ENCODE measurements at regions not wholly inside any gene's neighbourhood (a gene's known extent, or its start where the extent isn't known, plus 50 kb on each side); places are given as distances from the start of the nearest gene placed in this dataset.

DNA sequence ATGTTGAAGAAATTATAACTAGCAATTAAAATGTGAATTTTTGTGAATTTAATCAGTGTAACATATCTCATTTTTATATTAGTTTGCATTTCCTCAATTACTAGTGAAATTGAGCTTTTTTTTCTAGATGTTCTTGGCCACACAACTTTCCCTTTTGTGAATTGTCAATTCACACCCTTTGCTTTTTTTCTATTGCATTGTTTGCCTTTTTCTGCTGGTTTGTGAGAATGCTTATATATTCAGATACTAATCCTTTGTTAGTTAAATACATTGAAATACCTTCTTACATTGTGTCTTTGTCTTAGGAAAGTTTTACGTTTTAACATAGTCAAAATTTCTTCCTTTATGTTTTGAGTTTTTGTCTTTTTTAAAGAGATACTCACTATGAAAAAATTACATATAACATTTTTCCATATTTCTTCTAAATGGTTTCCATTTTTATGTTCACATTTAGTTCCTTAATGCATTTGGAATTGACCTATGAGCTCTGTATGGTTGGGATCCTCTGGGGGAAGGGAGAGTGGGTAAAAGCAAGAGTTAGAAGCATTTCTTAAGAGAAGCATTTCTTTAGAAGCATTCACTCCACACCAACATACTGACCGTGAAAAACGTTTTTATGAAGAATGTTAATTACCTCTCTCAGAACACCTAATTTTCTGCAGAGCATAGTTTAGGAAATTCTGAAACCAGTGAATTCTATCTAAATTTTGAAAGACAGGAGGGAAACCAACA is 126.0 kb downstream of the CAPZA3 start:
- H3K4me3 ChIP-seq (ENCODE audit: low read depth, low read length): no peak overlapping the region
- TF ChIP-seq, protein P1, sequence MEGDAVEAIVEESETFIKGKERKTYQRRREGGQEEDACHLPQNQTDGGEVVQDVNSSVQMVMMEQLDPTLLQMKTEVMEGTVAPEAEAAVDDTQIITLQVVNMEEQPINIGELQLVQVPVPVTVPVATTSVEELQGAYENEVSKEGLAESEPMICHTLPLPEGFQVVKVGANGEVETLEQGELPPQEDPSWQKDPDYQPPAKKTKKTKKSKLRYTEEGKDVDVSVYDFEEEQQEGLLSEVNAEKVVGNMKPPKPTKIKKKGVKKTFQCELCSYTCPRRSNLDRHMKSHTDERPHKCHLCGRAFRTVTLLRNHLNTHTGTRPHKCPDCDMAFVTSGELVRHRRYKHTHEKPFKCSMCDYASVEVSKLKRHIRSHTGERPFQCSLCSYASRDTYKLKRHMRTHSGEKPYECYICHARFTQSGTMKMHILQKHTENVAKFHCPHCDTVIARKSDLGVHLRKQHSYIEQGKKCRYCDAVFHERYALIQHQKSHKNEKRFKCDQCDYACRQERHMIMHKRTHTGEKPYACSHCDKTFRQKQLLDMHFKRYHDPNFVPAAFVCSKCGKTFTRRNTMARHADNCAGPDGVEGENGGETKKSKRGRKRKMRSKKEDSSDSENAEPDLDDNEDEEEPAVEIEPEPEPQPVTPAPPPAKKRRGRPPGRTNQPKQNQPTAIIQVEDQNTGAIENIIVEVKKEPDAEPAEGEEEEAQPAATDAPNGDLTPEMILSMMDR (IDR thresholded peaks at IDR 0.05; ENCODE audit: low read depth, low read length): no peak

DNA sequence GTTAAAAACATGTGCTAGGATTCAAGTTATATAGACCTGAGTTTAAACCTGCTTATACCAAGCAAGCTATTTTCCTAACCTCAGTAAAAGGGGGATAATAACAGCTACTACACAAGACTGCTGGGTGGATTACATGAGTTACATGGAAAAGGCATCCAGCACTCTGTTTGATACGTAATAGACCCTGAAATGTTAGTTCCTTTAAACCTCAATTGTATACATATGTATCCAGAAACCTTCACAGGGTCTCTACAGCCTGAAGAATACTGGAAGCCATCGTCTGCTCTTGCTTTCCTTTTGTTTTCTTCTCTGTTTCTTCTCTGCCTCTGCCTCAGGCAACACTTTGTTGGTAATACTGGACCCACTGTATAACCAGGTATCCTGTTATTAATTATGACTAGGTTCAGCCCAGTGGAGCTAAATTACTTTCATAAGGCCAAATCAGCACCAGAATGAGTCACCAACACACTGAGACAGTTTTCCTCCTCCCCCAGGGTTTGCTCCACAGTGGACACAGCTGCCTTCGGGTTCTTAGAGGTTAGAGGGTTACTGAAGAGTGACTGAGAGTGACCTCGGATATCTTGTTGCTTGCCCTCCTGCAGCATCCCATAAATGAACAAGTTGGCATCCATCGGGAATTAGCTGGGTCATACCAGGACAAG is 127.1 kb downstream of the CAPZA3 start:
- H3K4me3 ChIP-seq (ENCODE audit: low read depth, low read length): no peak overlapping the region
- TF ChIP-seq, protein P1 (IDR thresholded peaks at IDR 0.05; ENCODE audit: low read depth, low read length): no peak

GRCh38 chr12:18868717-18869116 is 130.8 kb downstream of the CAPZA3 start:
- H3K4me3 ChIP-seq (ENCODE audit: low read depth, low read length): no peak overlapping the region
- TF ChIP-seq, protein P1 (IDR thresholded peaks at IDR 0.05; ENCODE audit: low read depth, low read length): no peak

- TF ChIP-seq, protein P1 (IDR thresholded peaks at IDR 0.05; ENCODE audit: low read depth, low read length): no peak
Measured at GRCh38 chr12:18872770-18873169, 134.9 kb downstream of the CAPZA3 start.

DNA sequence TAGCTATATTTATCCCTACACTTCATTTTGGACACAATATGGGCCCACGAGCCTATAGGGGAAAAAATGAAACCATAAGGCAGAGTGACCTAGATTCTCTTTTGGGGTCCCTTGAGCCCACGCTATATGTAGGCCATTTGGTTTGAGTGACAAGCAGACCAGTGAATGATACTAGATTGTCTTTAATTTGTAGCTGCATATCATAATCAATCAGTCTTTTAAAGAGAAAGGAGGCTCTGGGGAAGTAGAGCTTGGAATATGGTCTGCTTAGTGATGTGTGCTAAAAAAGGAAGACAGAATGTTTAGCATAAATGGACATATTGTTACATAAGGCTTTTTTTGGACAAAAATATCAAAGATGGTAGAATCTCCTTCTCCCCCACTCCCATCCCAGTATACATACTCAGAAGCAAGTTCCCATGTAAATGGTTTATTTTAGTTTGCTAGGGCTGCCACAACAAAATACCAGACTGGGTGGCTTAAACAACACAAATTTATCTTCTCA is 140.8 kb downstream of the CAPZA3 start:
- H3K4me3 ChIP-seq (ENCODE audit: low read depth, low read length): no peak overlapping the region
- TF ChIP-seq, protein P1 (IDR thresholded peaks at IDR 0.05; ENCODE audit: low read depth, low read length): no peak

More at GRCh38 chr12:18872770-18873169, 134.9 kb downstream of the CAPZA3 start:
- H3K4me3 ChIP-seq (ENCODE audit: low read depth, low read length): no peak overlapping the region

DNA sequence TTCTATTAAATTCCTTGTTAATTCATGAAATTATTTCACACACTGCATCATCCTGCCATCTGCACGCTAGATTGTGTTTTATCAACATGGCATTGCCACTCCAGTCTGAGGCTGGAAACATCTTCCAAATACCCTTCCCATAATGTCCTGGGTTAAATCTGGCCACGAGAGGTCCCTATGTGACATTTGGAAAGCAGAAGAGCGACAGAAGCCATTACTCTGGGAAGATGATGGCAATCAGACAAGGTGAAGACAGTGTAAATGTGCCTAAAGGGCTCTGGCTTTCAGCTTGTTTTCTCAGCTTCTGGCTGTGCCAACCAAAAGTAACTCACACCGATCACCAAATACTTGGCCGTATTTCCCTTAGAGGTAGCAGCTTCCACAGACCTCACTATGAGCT is 144.8 kb downstream of the CAPZA3 start:
- H3K4me3 ChIP-seq (ENCODE audit: low read depth, low read length): no peak overlapping the region
- TF ChIP-seq, protein P1 (IDR thresholded peaks at IDR 0.05; ENCODE audit: low read depth, low read length): no peak

GRCh38 chr12:18886962-18887361 is 149.0 kb downstream of the CAPZA3 start:
- H3K4me3 ChIP-seq (ENCODE audit: low read depth, low read length): no peak overlapping the region
- TF ChIP-seq, protein P1 (IDR thresholded peaks at IDR 0.05; ENCODE audit: low read depth, low read length): no peak

Data from WI38 (cell line).